GM12873 (cell line): ENCODE measurements at regions not wholly inside any gene's neighbourhood (a gene's known extent, or its start where the extent isn't known, plus 50 kb on each side); places are given as distances from the start of the nearest gene placed in this dataset.

Experiments
- TF ChIP-seq, protein P1 (sequence below): IDR thresholded peaks from 2 replicates; pipeline ENCODE4 v1.5.1; 2012; ENCODE audit warnings: low read depth, mild to moderate bottlenecking, moderate library complexity, low read length, control low read depth; ENCODE audit not compliant: insufficient read depth; ENCODE audit errors: missing control alignments

DNA sequence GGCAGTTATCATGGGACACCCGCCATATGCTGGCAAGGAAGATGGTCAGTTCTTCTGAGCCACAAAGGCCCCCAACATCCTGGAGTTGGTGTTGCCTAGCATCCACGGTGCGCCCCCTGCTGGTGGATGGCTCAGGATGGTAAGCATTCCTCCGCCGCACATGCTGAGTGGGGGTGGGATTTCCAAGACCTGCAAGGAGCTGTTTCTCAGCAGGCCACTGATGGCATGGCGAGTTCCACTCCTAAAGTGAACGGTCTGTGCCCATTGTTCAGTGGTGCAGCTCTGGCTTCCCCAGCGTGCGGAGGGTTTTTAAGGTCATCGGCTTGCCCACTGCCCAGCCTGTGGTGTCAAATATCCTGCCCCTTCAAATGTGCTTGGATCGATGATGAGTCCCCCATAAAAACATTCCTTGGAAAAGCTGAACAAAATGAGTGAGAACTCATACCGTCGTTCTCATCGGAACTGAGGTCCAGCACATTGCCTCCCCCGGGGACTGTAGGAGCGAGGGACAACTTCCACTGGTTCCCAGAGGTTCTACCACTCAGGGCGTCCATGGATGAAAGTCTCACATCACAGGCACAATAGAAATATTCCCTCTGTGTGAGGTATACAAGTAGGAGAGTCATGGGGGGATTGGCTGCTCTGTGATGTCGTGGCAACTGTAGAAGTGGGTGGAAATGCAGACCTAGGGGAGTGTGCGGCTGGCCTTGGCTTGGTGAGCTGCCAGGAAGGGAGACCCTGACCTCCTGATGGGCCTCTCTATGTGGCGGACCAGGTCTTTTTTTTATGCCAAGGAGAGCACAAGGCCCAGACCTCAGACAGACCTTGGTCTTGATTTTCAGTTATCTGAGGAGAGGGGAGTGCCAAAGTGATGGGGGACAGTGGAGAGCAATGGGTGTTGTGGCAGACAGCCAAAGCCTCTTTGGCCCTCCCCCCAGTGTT is 102.0 kb downstream of the SNRPN start:
- TF ChIP-seq, protein P1, sequence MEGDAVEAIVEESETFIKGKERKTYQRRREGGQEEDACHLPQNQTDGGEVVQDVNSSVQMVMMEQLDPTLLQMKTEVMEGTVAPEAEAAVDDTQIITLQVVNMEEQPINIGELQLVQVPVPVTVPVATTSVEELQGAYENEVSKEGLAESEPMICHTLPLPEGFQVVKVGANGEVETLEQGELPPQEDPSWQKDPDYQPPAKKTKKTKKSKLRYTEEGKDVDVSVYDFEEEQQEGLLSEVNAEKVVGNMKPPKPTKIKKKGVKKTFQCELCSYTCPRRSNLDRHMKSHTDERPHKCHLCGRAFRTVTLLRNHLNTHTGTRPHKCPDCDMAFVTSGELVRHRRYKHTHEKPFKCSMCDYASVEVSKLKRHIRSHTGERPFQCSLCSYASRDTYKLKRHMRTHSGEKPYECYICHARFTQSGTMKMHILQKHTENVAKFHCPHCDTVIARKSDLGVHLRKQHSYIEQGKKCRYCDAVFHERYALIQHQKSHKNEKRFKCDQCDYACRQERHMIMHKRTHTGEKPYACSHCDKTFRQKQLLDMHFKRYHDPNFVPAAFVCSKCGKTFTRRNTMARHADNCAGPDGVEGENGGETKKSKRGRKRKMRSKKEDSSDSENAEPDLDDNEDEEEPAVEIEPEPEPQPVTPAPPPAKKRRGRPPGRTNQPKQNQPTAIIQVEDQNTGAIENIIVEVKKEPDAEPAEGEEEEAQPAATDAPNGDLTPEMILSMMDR, result peak; percentile 36

DNA sequence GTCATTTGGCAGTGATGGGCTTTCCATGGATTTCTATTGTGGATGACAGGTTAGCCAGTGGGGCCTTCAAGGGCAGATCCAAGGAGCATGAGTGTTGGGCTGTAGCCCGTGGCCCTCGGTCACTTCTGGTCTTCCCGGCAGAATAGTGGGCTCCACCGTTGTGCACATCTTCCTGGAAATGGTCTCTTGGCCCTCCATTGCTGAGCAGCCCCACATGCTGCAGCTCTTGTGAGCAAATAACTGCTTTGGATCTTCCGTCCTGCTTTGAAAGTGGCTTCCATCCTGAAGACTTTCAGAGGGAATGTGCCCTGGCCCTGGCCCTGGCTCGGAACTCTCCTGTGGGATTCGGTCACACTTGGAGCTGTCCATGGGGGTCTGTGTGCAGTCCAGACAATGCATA is 102.8 kb downstream of the SNRPN start:
- TF ChIP-seq, protein P1, result no peak

DNA sequence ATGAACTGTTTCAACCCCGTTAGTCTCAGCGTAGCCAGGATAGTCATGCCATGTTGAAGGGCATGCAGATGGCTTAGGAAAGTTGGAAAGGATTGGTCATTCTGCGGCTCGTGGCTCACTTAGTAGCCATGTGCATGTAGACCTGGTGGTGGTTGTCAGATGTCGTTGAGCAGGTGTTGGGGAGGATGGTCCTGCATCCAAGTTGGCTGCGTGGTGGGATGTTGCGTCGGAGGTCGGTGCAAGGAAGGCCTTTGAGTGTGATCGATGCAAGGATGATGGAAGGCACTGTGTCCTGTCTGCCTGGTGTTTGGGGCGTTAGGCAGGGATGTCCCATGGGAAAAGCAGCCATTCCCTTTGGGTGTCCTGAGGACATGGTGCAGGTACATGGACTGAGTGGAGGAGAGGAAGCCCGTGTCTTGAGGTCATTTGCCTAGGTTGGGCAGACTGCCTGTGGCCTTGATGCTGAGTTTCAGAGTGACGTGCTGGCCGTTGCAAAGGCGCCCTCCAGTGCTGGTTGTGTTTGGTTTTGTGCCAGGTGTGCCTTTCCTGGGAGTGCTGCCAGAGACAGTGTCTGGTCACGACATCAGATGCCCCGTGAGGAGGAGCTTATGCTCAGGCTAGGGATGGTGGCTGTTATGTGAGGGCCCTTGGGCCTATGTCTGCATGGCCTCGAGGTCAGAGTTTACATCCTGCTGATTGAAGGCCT is 103.4 kb downstream of the SNRPN start:
- TF ChIP-seq, protein P1, result no peak

DNA sequence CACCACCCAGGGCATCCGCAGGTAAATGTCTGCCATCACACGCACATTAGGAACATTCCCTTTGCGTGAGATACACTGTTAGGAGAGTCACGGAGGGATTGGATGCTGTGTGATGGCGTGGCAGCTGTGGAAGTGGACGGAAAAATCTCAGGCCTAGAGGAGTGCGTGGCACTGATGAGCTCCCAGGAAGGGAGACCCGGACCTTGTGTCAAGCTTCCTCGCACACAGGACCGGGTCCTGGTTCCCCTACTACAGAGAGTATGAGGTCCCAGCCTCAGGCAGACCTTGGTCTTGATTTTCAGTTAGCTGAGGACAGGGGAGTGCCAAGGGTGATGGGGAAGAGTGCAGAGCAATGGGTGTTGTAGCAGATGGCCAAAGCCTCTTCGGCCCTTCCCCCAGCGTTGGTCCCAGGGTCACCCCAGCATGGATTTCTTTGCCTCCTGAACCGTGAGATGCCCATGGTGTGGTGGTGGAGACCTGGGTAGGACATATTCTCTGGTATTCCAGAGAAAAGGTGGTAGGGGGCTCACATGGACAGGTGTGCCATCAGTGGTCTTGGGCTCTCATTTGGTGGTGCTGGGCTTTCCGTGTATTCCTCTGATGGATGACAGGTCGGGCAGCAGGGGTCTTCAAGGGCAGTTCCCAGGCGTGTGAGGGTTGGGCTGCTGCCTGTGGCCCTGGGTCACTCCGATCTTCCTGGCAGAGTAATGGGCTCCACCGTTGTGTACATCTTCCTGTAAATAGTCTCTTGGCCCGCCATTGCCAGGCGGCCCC is 105.1 kb downstream of the SNRPN start:
- TF ChIP-seq, protein P1, result no peak

DNA sequence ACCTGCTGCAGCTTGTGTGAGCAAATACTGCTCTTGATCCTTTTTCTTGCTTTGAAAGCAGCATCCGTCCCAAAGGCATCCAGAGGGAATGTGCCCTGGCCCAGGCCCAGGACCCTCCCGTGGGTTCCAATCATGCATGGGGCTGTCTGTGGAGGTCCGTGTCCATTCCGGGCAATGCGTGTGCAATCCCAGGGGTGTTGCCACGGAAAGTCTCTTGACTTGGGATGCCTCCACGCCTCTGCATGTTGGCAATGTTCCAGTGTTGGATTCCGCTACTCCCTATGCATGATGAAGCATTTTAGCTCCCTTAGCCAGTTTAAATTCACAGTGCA is 105.7 kb downstream of the SNRPN start:
- TF ChIP-seq, protein P1, result no peak

DNA sequence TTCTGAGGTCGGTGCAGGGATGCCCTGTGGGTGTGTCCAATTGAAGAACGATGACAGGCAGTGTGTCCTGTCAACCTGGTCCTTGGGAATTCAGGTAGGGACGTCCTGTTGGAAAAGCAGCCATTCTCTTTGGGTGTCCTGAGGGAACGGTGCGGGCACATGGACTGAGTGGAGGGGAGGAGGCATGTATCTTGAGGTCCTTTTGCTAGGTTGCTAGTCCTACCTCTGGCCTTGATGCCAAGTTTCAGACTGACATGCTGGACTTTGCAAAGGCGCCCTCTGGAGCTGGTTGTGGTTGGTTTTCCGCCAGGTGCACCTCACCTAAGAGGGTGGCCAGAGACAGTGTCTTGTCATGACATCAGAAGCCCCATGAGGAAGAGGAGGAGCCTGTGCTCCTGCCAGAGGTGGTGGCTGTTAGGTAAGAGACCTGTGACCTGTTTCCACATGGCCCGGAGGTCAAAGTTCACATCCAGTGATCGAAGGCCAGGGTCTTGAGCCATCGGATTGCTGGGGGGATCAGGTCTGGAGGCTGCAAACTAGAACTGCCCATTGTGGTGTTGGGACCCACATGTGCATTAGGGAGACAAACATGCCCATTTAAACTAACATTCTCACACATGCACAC is 106.3 kb downstream of the SNRPN start:
- TF ChIP-seq, protein P1, result no peak
